Esophagus squamous epithelium (tissue), 5 donors: ENCODE measurements at regions not wholly inside any gene's neighbourhood (a gene's known extent, or its start where the extent isn't known, plus 50 kb on each side); places are given as distances from the start of the nearest gene placed in this dataset.

Experiments
- DNase-seq: peaks from one replicate; lab custom pipeline; 2025; lab: John Stamatoyannopoulos, UW
- H3K27ac ChIP-seq, 4 donors: fragments of 200-600 bp; sonication (generic); one replicate each; pipeline ENCODE4 v1.5.1; 2016 to 2019; ENCODE audit warnings: mild to moderate bottlenecking in 1 of 4
- H3K27me3 ChIP-seq, 4 donors: fragments of 200-600 bp; sonication (generic); 1 replicate in 3 of 4; 2 replicates in 1 of 4; pipeline versions ENCODE4 v1.5.1 to v1.6.0; 2017 to 2021; ENCODE audit warnings: antibody characterized with exemption in 1 of 4
- H3K36me3 ChIP-seq, 3 donors: fragments of 200-600 bp; sonication (generic); one replicate each; pipeline ENCODE4 v1.5.1; 2016 to 2019
- H3K4me1 ChIP-seq, 3 donors: fragments of 200-600 bp; sonication (generic); one replicate each; pipeline ENCODE4 v1.5.1; 2017 to 2019
- H3K4me3 ChIP-seq, 4 donors: fragments of 200-600 bp; sonication (generic); 1 replicate in 3 of 4; 2 replicates in 1 of 4; pipeline ENCODE4 v1.5.1; 2016 to 2019; ENCODE audit warnings: mild to moderate bottlenecking in 2 of 4, moderate library complexity in 1 of 4
- H3K9me3 ChIP-seq, 3 donors: fragments of 200-600 bp; sonication (generic); one replicate each; pipeline ENCODE4 v1.5.1; 2016 to 2019
- CTCF ChIP-seq, 6 experiments: fragments of 450-650 bp in 4 of 6; fragments of 200-600 bp in 2 of 6; sonication (generic) in 2 of 6; IDR thresholded peaks; one replicate each; pipeline ENCODE4 v1.5.1; 2016 to 2019; ENCODE audit warnings: antibody characterized with exemption in 6 of 6, mild to moderate bottlenecking in 4 of 6, moderate library complexity in 4 of 6
- POLR2A ChIP-seq, 4 donors: fragments of 450-650 bp; IDR thresholded peaks; one replicate each; pipeline ENCODE4 v1.6.1; 2017; ENCODE audit warnings: antibody characterized with exemption in 4 of 4, mild to moderate bottlenecking in 4 of 4, moderate library complexity in 3 of 4
- WGBS, 2 donors: methylation state at CpG; one replicate each; pipeline ENCODE4 v1.1.5; 2018; 5-methylcytosine and 5-hydroxymethylcytosine counted together
- intact Hi-C: fragments of 100-400 bp; cut with DNase I; formaldehyde crosslinking; loops from one replicate; pipeline ENCODE4 v1.15.0; 2022
- donor health status: DM: yes; HTN: yes; CAD: no.

DNA sequence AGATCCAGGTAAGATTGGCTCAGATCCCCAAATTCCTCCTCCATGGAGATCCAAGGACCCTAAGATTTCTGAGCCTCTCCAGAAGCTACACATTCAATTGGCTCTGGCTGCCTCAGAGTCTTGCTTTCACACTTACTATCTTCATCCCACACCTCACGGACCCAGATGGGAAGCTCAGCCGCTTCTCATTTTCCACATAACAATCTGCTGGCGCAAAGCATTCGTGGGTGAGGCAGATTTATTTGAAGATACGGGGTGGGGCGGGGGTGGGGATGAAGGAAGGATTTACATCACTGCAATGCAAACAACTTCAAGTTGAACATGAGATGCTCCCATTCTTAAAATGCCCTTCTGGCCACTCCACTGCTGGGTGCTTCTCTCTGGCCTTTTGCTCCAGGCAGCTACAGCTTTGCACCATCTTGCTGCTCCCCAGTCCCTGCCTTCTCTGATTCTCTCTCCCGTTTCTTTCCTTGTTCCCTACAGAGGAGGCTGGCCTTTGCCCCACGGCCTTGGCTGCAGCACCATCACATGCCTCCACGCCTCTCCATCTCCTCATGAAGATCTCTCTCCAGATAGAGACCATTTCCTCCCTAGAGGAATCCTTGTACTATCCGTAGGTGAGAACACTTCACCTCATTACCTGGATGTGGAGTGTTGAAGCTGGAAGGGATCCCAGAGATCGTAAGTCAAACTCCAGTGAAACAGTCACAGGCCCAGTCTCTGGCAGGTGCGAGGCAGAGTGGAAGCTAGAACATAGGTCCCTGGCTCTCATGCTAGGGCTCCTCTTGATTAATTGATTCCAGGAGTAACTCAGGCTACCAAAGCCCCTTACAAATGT, 175.9 kb downstream of the RPLP1 start:
- DNase-seq = no peak
- WGBS, 2 donors = 75 to 76% methylated on average over 7 to 10 of the region's 12 CpGs
- H3K36me3 ChIP-seq = no peaks in the 10 kb centered on the region
- no peak overlapping the region for H3K27ac ChIP-seq
- H3K27me3 ChIP-seq = peaks cover 0 to 82% (median 0%) of the 10 kb centered on the region in 4 donors
- H3K9me3 ChIP-seq = no peaks in the 10 kb centered on the region
- H3K4me1 ChIP-seq = peaks cover 0 to 13% (median 0%) of the 10 kb centered on the region in 3 donors
- no peak for TF ChIP-seq POLR2A (IDR thresholded peaks at IDR 0.05)
- no peak for TF ChIP-seq CTCF (IDR thresholded peaks at IDR 0.05)
- no peak overlapping the region for H3K4me3 ChIP-seq
- intact Hi-C loops = no loop called here

- Histone ChIP-seq H3K36me3 (no peaks in the 10 kb centered on the region), H3K27ac (no peak overlapping the region), H3K4me3 (no peak overlapping the region), H3K4me1 (peaks cover 0 to under 1% (median 0%) of the 10 kb centered on the region in 3 donors), H3K27me3 (peaks cover 0 to 75% (median 0%) of the 10 kb centered on the region in 4 donors), H3K9me3 (no peaks in the 10 kb centered on the region)
- WGBS, 2 donors = 72 to 80% methylated on average over 4 to 10 of the region's 15 CpGs
- intact Hi-C loops = no loop called here
- TF ChIP-seq CTCF (IDR thresholded peaks at IDR 0.05) (no peak), POLR2A (IDR thresholded peaks at IDR 0.05) (no peak)
- DNase-seq = no peak
Observed at GRCh38 chr15:69629631-69630161, 177.1 kb downstream of the RPLP1 start.

DNA sequence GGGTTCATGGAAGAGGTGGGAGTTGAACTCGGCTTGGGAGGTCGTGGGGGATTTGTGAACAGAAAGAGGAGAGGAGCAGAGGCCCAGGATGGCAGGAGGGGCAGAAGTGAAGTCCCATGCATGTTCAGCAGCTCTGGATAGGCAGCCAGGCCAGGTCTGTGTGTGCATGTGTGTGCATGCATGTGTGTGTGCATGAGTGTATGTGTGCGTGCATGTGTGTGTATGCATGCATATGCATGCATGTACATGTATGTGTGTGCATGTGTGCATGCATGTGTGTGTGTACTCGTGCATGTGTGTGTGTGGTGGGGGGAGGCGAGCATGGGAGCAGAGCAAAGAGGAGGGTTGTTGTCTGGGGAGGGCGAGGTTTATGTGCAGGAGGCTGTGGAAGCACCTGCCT, 178.4 kb downstream of the RPLP1 start:
- Histone ChIP-seq H3K4me3 (no peak overlapping the region), H3K4me1 (no peaks in the 10 kb centered on the region), H3K27ac (no peak overlapping the region), H3K27me3 (peaks cover 0 to 79% (median 0%) of the 10 kb centered on the region in 4 donors), H3K36me3 (no peaks in the 10 kb centered on the region), H3K9me3 (no peaks in the 10 kb centered on the region)
- intact Hi-C loops = no loop called here
- TF ChIP-seq POLR2A (IDR thresholded peaks at IDR 0.05) (no peak), CTCF (IDR thresholded peaks at IDR 0.05) (no peak)
- WGBS, 2 donors = 61 to 82% methylated on average over 6 of the region's 6 CpGs
- no peak for DNase-seq

GRCh38 chr15:69631978-69632377, 179.4 kb downstream of the RPLP1 start:
- H3K4me3 ChIP-seq = no peak overlapping the region
- no peaks in the 10 kb centered on the region for H3K36me3 ChIP-seq
- TF ChIP-seq POLR2A (IDR thresholded peaks at IDR 0.05) (no peak), CTCF (IDR thresholded peaks at IDR 0.05) (no peak)
- DNase-seq = no peak
- H3K27ac ChIP-seq = no peak overlapping the region
- H3K4me1 ChIP-seq = no peaks in the 10 kb centered on the region
- peaks cover 0 to 76% (median 0%) of the 10 kb centered on the region in 4 donors for H3K27me3 ChIP-seq
- H3K9me3 ChIP-seq = no peaks in the 10 kb centered on the region
- intact Hi-C loops = no loop called here
- WGBS, 2 donors = 74 to 76% methylated on average over 4 of the region's 4 CpGs

DNA sequence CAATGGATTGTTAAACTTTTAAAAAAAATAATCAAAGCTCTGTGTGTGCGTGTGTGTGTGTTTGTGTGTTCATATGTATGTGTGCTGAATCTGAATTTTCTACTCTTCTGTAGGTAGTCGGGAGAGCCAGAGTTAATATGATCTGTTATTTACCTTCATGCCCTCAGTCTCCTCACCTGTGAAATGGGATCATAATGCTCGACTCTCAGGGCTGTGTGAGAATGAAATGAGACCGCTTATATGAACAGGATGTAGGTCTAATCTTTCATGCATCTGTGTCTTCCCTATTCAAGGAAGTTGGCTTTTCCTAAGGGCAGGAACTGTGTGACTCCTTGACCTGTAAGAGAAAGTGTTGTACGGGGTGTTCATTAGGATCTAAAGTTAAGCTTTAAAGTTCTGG, 182.2 kb downstream of the RPLP1 start:
- H3K27me3 ChIP-seq = peaks cover 0 to 54% (median 0%) of the 10 kb centered on the region in 4 donors
- TF ChIP-seq POLR2A (IDR thresholded peaks at IDR 0.05) = no peak
- TF ChIP-seq CTCF (IDR thresholded peaks at IDR 0.05) = no peak
- intact Hi-C loops = no loop called here
- no peak for DNase-seq
- no peak overlapping the region for H3K4me3 ChIP-seq
- H3K4me1 ChIP-seq = no peaks in the 10 kb centered on the region
- no peaks in the 10 kb centered on the region for H3K36me3 ChIP-seq
- WGBS, 2 donors = 81 to 89% methylated on average over 5 of the region's 5 CpGs
- H3K9me3 ChIP-seq = no peaks in the 10 kb centered on the region
- no peak overlapping the region for H3K27ac ChIP-seq
